Right atrium auricular region (tissue), 2 donors: ENCODE measurements at regions not wholly inside any gene's neighbourhood (a gene's known extent, or its start where the extent isn't known, plus 50 kb on each side); places are given as distances from the start of the nearest gene placed in this dataset.
"Not testable (repeated sequence)": the region's sequence is repeated elsewhere in the genome, so short reads cannot be mapped to it uniquely, and the experiment has no call there.

Experiments used
- DNase-seq: peaks from one replicate; pipeline ENCODE4 v3.0.0-alpha.2; 2019; ENCODE audit warnings: low spot score
- H3K27ac ChIP-seq, 2 donors: fragments of 200-600 bp; sonication (generic); 1 replicate in 1 of 2; 2 replicates in 1 of 2; pipeline ENCODE4 v1.5.1; 2016 to 2019
- H3K27me3 ChIP-seq, 2 donors: fragments of 200-600 bp; sonication (generic); one replicate each; pipeline versions ENCODE4 v1.5.1 to v1.6.0; 2017 to 2019
- H3K36me3 ChIP-seq: fragments of 200-600 bp; sonication (generic); one replicate; pipeline ENCODE4 v1.5.1; 2016
- H3K4me1 ChIP-seq, 2 donors: fragments of 200-600 bp; sonication (generic); one replicate each; pipeline versions ENCODE4 v1.5.1 to v1.6.0; 2017 to 2019
- H3K4me3 ChIP-seq, 2 donors: fragments of 200-600 bp; sonication (generic); 1 replicate in 1 of 2; 2 replicates in 1 of 2; pipeline ENCODE4 v1.5.1; 2017 to 2019; ENCODE audit warnings: mild to moderate bottlenecking in 1 of 2, moderate library complexity in 1 of 2
- H3K9me3 ChIP-seq, 2 donors: fragments of 200-600 bp; sonication (generic); one replicate each; pipeline ENCODE4 v1.5.1; 2019
- CTCF ChIP-seq, 2 donors: fragments of 200-600 bp; sonication (generic); IDR thresholded peaks; one replicate each; pipeline ENCODE4 v1.5.1; 2019; ENCODE audit warnings: antibody characterized with exemption in 2 of 2

- H3K36me3 ChIP-seq: no peaks in the 10 kb centered on the region
- no peak for TF ChIP-seq CTCF (IDR thresholded peaks at IDR 0.05)
- no peaks in the 10 kb centered on the region for H3K9me3 ChIP-seq
- no peaks in the 10 kb centered on the region for H3K4me1 ChIP-seq
- H3K27ac ChIP-seq: no peak overlapping the region
- H3K4me3 ChIP-seq: no peak overlapping the region
- DNase-seq: no peak
- no peaks in the 10 kb centered on the region for H3K27me3 ChIP-seq
Measured at GRCh38 chr4:75137302-75137701, 204.4 kb downstream of the PARM1 start.

GRCh38 chr4:75135068-75135825, 202.3 kb downstream of the PARM1 start:
- no peaks in the 10 kb centered on the region for H3K4me1 ChIP-seq
- H3K9me3 ChIP-seq: no peaks in the 10 kb centered on the region
- TF ChIP-seq CTCF (IDR thresholded peaks at IDR 0.05): no peak
- H3K36me3 ChIP-seq: no peaks in the 10 kb centered on the region
- no peak overlapping the region for H3K27ac ChIP-seq
- no peak for DNase-seq
- no peak overlapping the region for H3K4me3 ChIP-seq
- no peaks in the 10 kb centered on the region for H3K27me3 ChIP-seq

- H3K27ac ChIP-seq, H3K27me3 ChIP-seq, H3K4me3 ChIP-seq, H3K9me3 ChIP-seq, H3K36me3 ChIP-seq, H3K4me1 ChIP-seq, DNase-seq: not testable (repeated sequence)
Measured at GRCh38 chr4:75126870-75127269, 194.0 kb downstream of the PARM1 start.

GRCh38 chr4:75126058-75126457, 193.1 kb downstream of the PARM1 start:
- Histone ChIP-seq H3K36me3 (no peaks in the 10 kb centered on the region), H3K4me3 (no peak overlapping the region), H3K9me3 (no peaks in the 10 kb centered on the region), H3K27ac (no peak overlapping the region), H3K4me1 (no peaks in the 10 kb centered on the region), H3K27me3 (no peaks in the 10 kb centered on the region)
- no peak for TF ChIP-seq CTCF (IDR thresholded peaks at IDR 0.05)
- DNase-seq: no peak

GRCh38 chr4:75122424-75123014, 189.6 kb downstream of the PARM1 start:
- peaks cover 0 to 8% of the 10 kb centered on the region in 2 donors for H3K9me3 ChIP-seq
- H3K27ac ChIP-seq: no peak overlapping the region
- H3K36me3 ChIP-seq: no peaks in the 10 kb centered on the region
- no peaks in the 10 kb centered on the region for H3K27me3 ChIP-seq
- TF ChIP-seq CTCF (IDR thresholded peaks at IDR 0.05): no peak
- H3K4me1 ChIP-seq: no peaks in the 10 kb centered on the region
- H3K4me3 ChIP-seq: no peak overlapping the region
- DNase-seq: no peak

GRCh38 chr4:75118739-75119138, 185.8 kb downstream of the PARM1 start:
- Histone ChIP-seq H3K9me3 (peaks cover 0 to 8% of the 10 kb centered on the region in 2 donors), H3K27ac (no peak overlapping the region), H3K36me3 (no peaks in the 10 kb centered on the region), H3K4me1 (no peaks in the 10 kb centered on the region), H3K27me3 (no peaks in the 10 kb centered on the region), H3K4me3 (no peak overlapping the region)
- no peak for TF ChIP-seq CTCF (IDR thresholded peaks at IDR 0.05)
- DNase-seq: no peak
